ENCODE measurements at regions not wholly inside any gene's neighbourhood (a gene's known extent, or its start where the extent isn't known, plus 50 kb on each side); places are given as distances from the start of the nearest gene placed in this dataset.
"Not testable (repeated sequence)": the region's sequence is repeated elsewhere in the genome, so short reads cannot be mapped to it uniquely, and the experiment has no call there.

DNA sequence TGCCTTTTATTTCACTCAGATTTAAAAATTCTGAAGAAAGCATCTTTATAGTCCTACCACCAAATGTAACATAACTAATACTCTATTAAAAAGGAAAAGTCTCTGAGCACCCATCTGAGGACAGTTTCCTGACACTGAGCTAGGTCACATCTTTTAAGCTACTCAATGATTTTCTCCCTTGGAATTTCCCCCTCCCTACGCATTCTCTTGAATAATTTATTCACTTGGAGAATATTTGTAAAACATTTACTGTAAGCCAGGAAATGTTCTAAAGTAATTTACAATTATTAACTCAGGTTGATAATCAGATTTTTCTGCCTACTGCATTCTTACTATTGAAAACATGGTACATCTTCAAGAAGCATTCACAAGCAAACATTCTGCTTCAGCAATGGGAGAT is 297.2 kb upstream of the VSTM2A start:
- Histone ChIP-seq H3K4me1 (ENCODE audit: control insufficient read depth, insufficient read depth, low read length) (no peaks in the 10 kb centered on the region), H3K9ac (ENCODE audit: low read depth, low read length) (no peak overlapping the region), H3K4me3 (ENCODE audit: low read depth, low read length) (no peak overlapping the region), H3K27me3 (ENCODE audit: control insufficient read depth, insufficient read depth, low read length) (no peaks in the 10 kb centered on the region), H3K36me3 (ENCODE audit: control insufficient read depth, insufficient read depth, low read length) (no peaks in the 10 kb centered on the region), H3K9me3 (ENCODE audit: control insufficient read depth, insufficient read depth, low read length) (no peaks in the 10 kb centered on the region), H3K27ac (ENCODE audit: low read depth, low read length) (no peak overlapping the region)

DNA sequence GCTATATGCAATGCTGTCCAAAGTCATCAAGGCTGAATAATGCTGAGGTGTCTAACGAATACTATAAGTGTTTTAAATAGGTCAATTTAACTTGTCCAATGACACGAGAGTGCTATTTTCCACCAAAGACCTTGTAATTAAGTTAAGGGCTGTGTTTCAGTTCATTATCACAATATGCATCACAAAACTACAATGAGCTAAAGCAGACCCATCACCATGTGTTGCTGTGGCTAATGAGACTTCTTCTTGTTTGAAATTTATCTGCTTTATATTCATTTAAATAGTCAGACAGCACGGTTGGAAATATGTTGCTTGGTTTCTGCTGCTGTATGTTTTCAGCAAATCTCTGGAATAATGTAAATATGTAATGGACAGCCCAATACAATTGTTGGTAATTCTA is 292.5 kb upstream of the VSTM2A start:
- H3K9ac ChIP-seq (ENCODE audit: low read depth, low read length), result no peak overlapping the region
- no peaks in the 10 kb centered on the region for H3K9me3 ChIP-seq (ENCODE audit: control insufficient read depth, insufficient read depth, low read length)
- no peaks in the 10 kb centered on the region for H3K36me3 ChIP-seq (ENCODE audit: control insufficient read depth, insufficient read depth, low read length)
- H3K27ac ChIP-seq (ENCODE audit: low read depth, low read length), result no peak overlapping the region
- H3K27me3 ChIP-seq (ENCODE audit: control insufficient read depth, insufficient read depth, low read length), result no peaks in the 10 kb centered on the region
- H3K4me3 ChIP-seq (ENCODE audit: low read depth, low read length), result no peak overlapping the region
- no peaks in the 10 kb centered on the region for H3K4me1 ChIP-seq (ENCODE audit: control insufficient read depth, insufficient read depth, low read length)

DNA sequence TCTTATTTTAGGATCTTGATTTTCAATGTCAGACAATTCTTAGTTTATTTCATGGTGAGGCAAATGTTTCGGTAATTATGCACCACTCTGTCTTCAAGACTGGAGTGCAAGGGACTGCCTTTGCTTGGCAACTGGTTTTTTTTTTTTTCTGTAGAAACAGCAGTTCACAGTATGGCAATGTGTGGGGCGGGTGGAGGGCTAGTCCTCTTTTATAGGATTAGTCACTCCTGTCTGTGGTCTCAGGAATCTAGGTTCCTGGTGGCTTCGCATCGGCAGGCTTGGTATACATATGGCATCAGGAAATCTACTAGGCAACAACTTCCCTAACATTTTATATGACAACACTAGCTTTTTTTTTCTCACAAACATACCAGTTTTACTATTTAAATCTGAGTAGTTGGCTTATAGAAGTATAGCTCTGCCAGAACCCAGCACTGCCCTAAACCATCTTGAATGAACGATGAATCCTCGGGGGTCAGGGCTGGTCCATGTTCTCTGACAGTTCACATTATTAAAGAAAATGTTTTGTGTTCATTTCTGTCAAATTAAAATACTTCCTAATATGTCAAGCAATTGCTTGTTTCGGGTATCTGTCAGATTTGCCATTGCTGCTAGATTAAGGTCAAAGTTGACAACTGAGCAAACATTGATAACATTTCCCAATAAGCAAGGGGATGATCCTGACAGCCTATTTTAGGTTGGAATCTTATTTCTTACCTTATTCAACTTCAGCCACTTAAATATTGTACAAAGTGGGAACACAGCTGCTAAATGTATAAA is 289.7 kb upstream of the VSTM2A start:
- no peak overlapping the region for H3K27ac ChIP-seq (ENCODE audit: low read depth, low read length)
- no peak overlapping the region for H3K9ac ChIP-seq (ENCODE audit: low read depth, low read length)
- H3K4me1 ChIP-seq (ENCODE audit: control insufficient read depth, insufficient read depth, low read length), result no peaks in the 10 kb centered on the region
- H3K9me3 ChIP-seq (ENCODE audit: control insufficient read depth, insufficient read depth, low read length), result no peaks in the 10 kb centered on the region
- no peaks in the 10 kb centered on the region for H3K27me3 ChIP-seq (ENCODE audit: control insufficient read depth, insufficient read depth, low read length)
- H3K36me3 ChIP-seq (ENCODE audit: control insufficient read depth, insufficient read depth, low read length), result no peaks in the 10 kb centered on the region
- H3K4me3 ChIP-seq (ENCODE audit: low read depth, low read length), result no peak overlapping the region

DNA sequence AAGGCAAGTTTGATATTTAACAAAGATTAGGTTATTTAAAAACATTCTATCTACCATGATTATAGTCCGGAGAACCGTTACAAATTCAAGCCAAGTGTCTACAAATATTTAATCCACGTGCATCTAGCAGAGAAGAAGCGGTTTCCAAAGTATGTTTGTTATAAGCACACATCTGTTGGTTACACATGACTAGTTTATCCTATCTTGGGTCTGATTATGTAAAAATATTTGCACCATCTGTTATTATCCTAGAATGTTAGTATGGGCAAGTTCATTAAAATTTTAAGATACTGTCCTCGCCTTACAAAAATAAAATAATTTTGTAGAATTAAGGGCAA is 289.2 kb upstream of the VSTM2A start:
- H3K4me3 ChIP-seq (ENCODE audit: low read depth, low read length), result no peak overlapping the region
- no peaks in the 10 kb centered on the region for H3K9me3 ChIP-seq (ENCODE audit: control insufficient read depth, insufficient read depth, low read length)
- no peaks in the 10 kb centered on the region for H3K27me3 ChIP-seq (ENCODE audit: control insufficient read depth, insufficient read depth, low read length)
- no peaks in the 10 kb centered on the region for H3K4me1 ChIP-seq (ENCODE audit: control insufficient read depth, insufficient read depth, low read length)
- H3K27ac ChIP-seq (ENCODE audit: low read depth, low read length), result no peak overlapping the region
- H3K9ac ChIP-seq (ENCODE audit: low read depth, low read length), result no peak overlapping the region
- H3K36me3 ChIP-seq (ENCODE audit: control insufficient read depth, insufficient read depth, low read length), result no peaks in the 10 kb centered on the region

DNA sequence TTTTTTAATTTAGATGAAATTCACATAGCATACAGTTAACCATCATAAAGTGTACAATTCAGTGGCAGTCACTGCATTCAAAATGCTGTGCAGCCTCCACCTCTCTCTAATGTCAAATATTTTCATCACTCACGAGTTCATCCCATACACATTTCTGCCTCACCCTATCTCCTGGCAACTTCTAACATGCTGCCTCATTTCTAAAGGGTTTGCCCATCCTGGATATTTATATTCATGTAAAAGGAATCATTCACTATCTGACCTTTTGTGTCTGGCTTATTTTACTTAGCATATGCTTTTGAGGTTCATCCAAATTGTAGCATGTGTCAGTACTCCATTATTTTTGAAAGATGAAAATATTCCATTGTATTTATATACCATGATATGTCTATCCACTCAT is 286.9 kb upstream of the VSTM2A start:
- Histone ChIP-seq H3K9me3 (ENCODE audit: control insufficient read depth, insufficient read depth, low read length) (no peaks in the 10 kb centered on the region), H3K4me3 (ENCODE audit: low read depth, low read length) (no peak overlapping the region), H3K36me3 (ENCODE audit: control insufficient read depth, insufficient read depth, low read length) (no peaks in the 10 kb centered on the region), H3K9ac (ENCODE audit: low read depth, low read length) (no peak overlapping the region), H3K4me1 (ENCODE audit: control insufficient read depth, insufficient read depth, low read length) (no peaks in the 10 kb centered on the region), H3K27me3 (ENCODE audit: control insufficient read depth, insufficient read depth, low read length) (no peaks in the 10 kb centered on the region), H3K27ac (ENCODE audit: low read depth, low read length) (no peak overlapping the region)

DNA sequence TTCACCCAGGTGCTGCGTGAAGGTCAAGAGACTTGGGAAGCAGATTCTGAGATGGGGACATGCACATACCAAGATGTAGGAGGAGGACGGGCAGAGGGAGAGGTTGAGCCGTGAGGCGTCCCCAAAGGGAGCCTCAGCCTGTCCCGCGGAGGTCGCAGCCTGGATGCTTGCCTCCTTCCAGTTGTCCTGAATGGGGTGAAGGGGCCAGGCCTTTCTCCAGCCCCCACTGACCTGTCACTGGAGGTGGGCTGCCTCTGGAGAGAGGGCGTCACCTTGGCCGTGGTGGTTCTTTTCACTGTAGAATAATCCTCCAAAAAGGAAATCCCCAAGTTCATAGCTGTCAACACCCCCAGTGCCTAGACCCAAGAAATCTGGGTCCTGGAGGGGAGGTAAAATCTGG is 283.0 kb upstream of the VSTM2A start:
- no peaks in the 10 kb centered on the region for H3K27me3 ChIP-seq (ENCODE audit: control insufficient read depth, insufficient read depth, low read length)
- no peaks in the 10 kb centered on the region for H3K9me3 ChIP-seq (ENCODE audit: control insufficient read depth, insufficient read depth, low read length)
- H3K4me3 ChIP-seq (ENCODE audit: low read depth, low read length), result no peak overlapping the region
- no peaks in the 10 kb centered on the region for H3K4me1 ChIP-seq (ENCODE audit: control insufficient read depth, insufficient read depth, low read length)
- no peak overlapping the region for H3K27ac ChIP-seq (ENCODE audit: low read depth, low read length)
- no peak overlapping the region for H3K9ac ChIP-seq (ENCODE audit: low read depth, low read length)
- H3K36me3 ChIP-seq (ENCODE audit: control insufficient read depth, insufficient read depth, low read length), result no peaks in the 10 kb centered on the region

DNA sequence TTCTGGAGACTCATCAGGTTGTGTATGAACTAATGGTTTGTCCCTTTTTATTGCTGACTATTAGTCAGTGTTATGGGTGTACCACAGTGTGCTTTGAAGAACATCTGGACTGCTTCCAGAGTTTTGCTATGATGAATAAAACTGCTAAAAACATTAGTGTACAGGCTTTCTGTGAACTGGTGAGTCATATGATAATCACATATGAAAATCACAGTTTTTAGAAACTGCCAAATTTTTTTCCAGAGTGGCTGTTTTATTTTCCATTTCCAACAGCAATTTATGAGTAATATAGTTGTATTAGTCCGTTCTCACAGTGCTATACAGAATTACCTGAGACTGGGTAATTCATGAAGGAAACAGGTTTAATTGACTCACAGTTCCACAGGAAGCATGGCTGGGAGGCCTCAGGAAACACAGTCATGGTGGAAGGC is 281.2 kb upstream of the VSTM2A start:
- H3K27me3 ChIP-seq (ENCODE audit: control insufficient read depth, insufficient read depth, low read length), result no peaks in the 10 kb centered on the region
- no peaks in the 10 kb centered on the region for H3K9me3 ChIP-seq (ENCODE audit: control insufficient read depth, insufficient read depth, low read length)
- H3K36me3 ChIP-seq (ENCODE audit: control insufficient read depth, insufficient read depth, low read length), result no peaks in the 10 kb centered on the region
- no peak overlapping the region for H3K27ac ChIP-seq (ENCODE audit: low read depth, low read length)
- H3K4me1 ChIP-seq (ENCODE audit: control insufficient read depth, insufficient read depth, low read length), result no peaks in the 10 kb centered on the region
- H3K9ac ChIP-seq (ENCODE audit: low read depth, low read length), result no peak overlapping the region
- no peak overlapping the region for H3K4me3 ChIP-seq (ENCODE audit: low read depth, low read length)

DNA sequence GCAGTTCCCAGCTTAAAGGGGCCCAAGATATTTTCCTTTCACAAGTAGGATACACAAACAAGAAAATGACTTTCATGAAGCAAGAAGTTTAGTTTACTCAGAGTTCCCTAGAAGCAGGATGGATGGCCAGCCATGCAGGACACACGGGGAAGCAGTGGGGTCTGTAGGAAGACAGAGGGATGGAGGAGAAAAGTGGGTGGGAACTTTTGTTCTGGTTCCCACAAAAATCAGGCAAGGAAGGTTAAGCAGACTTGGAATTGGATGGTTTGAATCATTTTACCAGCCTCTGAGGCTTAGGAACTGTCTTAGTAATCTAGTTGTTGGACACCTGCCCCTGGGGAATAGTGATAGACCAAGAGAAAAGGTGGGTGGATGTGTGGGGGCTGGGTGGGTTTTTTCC is 263.3 kb upstream of the VSTM2A start:
- Histone ChIP-seq H3K4me1 (ENCODE audit: control insufficient read depth, insufficient read depth, low read length) (peaks cover 24% of the 10 kb centered on the region), H3K36me3 (ENCODE audit: control insufficient read depth, insufficient read depth, low read length) (no peaks in the 10 kb centered on the region), H3K4me3 (ENCODE audit: low read depth, low read length) (no peak overlapping the region), H3K27ac (ENCODE audit: low read depth, low read length) (no peak overlapping the region), H3K9ac (ENCODE audit: low read depth, low read length) (no peak overlapping the region), H3K27me3 (ENCODE audit: control insufficient read depth, insufficient read depth, low read length) (no peaks in the 10 kb centered on the region), H3K9me3 (ENCODE audit: control insufficient read depth, insufficient read depth, low read length) (no peaks in the 10 kb centered on the region)

DNA sequence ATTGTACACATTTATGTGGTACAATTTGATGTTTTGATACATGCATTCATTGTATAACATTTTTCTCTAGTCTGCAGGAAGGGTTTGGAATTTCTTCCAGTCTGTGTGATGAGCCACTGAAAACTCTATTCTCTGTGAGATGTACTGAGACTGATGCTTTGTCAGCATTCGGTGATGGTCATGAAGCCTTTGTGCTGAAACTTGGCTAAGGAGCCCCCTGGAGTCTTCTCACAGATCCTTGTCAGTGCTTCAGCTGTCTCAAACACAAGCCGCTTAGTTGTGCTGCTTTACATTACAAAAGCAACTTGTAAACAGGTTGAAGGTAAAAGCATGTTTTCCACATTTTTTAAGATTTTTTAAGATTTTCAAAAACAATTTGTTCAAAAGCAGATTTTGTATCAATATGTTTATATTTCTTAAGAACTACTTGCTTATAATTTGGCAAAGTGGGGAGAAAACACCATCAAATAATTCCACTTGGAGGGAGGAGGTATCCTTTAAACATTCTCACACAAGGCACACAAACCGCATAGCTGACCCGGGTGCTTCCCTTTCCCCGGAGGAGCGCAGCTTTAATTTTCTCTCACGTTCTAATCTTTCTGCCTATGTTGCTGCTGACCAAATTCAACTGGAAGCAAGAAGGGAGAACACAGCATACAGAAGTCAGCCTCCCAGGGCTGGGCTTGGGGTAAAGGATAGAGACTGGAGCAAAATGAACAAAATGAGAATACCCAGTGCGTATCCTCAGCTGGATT is 249.8 kb upstream of the VSTM2A start:
- peaks cover 17% of the 10 kb centered on the region for H3K4me1 ChIP-seq (ENCODE audit: control insufficient read depth, insufficient read depth, low read length)
- no peaks in the 10 kb centered on the region for H3K27me3 ChIP-seq (ENCODE audit: control insufficient read depth, insufficient read depth, low read length)
- H3K4me3 ChIP-seq (ENCODE audit: low read depth, low read length), result no peak overlapping the region
- no peaks in the 10 kb centered on the region for H3K36me3 ChIP-seq (ENCODE audit: control insufficient read depth, insufficient read depth, low read length)
- H3K9ac ChIP-seq (ENCODE audit: low read depth, low read length), result no peak overlapping the region
- peaks cover 8% of the 10 kb centered on the region for H3K9me3 ChIP-seq (ENCODE audit: control insufficient read depth, insufficient read depth, low read length)
- peak overlapping the region; percentile 80 for H3K27ac ChIP-seq (ENCODE audit: low read depth, low read length)

DNA sequence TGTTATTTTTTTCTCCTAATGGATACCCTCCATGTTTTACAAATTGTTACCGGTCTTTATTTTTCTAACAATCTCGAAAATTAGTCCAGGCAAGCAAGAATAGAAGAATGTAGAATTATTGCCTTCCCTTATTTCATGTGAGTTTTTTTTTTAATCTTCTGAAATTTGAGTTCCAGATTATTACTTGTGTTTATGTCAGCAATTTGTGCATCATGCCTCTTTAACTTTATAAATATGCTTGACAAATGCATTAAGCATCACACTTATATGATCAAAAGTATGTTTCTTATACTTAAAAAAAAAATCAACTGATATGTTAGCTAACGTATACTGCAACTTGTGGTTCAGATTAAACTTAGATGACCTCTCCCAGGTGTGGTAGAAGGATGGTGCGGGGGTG is 242.7 kb upstream of the VSTM2A start:
- Histone ChIP-seq H3K9ac (ENCODE audit: low read depth, low read length) (no peak overlapping the region), H3K4me1 (ENCODE audit: control insufficient read depth, insufficient read depth, low read length) (no peaks in the 10 kb centered on the region), H3K27ac (ENCODE audit: low read depth, low read length) (no peak overlapping the region), H3K27me3 (ENCODE audit: control insufficient read depth, insufficient read depth, low read length) (no peaks in the 10 kb centered on the region), H3K9me3 (ENCODE audit: control insufficient read depth, insufficient read depth, low read length) (no peaks in the 10 kb centered on the region), H3K4me3 (ENCODE audit: low read depth, low read length) (no peak overlapping the region), H3K36me3 (ENCODE audit: control insufficient read depth, insufficient read depth, low read length) (no peaks in the 10 kb centered on the region)

DNA sequence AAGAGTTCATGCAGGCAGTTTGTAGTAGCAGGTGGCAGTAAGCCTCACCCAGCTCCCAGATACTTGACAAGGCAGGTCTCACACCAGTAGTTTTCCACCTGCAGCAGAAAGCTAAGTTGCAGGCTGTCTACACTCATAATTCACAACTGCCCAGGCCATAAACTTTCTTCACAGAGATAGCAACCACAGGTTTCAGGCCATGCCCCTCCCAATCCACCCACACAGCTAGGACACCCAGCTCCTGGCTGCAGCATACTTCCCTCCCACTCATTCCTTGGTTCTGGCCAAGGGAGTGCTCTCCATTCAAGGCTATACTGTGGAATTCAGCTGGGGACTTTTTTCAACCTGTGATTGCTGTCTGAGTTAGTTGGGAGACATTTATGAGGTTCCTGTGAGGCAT is 226.2 kb upstream of the VSTM2A start:
- not testable (repeated sequence) for H3K4me3 ChIP-seq (ENCODE audit: low read depth, low read length); H3K9me3 ChIP-seq (ENCODE audit: control insufficient read depth, insufficient read depth, low read length); H3K36me3 ChIP-seq (ENCODE audit: control insufficient read depth, insufficient read depth, low read length)

More for the DNA sequence above, 226.2 kb upstream of the VSTM2A start:
- H3K4me1 ChIP-seq (ENCODE audit: control insufficient read depth, insufficient read depth, low read length); H3K27me3 ChIP-seq (ENCODE audit: control insufficient read depth, insufficient read depth, low read length); H3K27ac ChIP-seq (ENCODE audit: low read depth, low read length); H3K9ac ChIP-seq (ENCODE audit: low read depth, low read length): not testable (repeated sequence)
